Colonic mucosa (tissue), 4 donors: ENCODE measurements at regions not wholly inside any gene's neighbourhood (a gene's known extent, or its start where the extent isn't known, plus 50 kb on each side); places are given as distances from the start of the nearest gene placed in this dataset.

ENCODE experiments used
- DNase-seq: peaks from one replicate; pipeline ENCODE4 v3.0.0-alpha.2; 2020
- H3K27ac ChIP-seq: fragments of 200-600 bp; one replicate; pipeline ENCODE4 v1.8.0; 2021
- H3K27me3 ChIP-seq: fragments of 200-600 bp; one replicate; pipeline ENCODE4 v1.8.0; 2021
- H3K36me3 ChIP-seq: fragments of 200-600 bp; one replicate; pipeline ENCODE4 v1.8.0; 2021
- H3K4me1 ChIP-seq: fragments of 200-600 bp; one replicate; pipeline ENCODE4 v1.8.0; 2021; ENCODE audit warnings: mild to moderate bottlenecking
- H3K4me3 ChIP-seq: fragments of 200-600 bp; one replicate; pipeline ENCODE4 v1.8.0; 2021
- H3K9ac ChIP-seq, 2 donors: one replicate each; pipeline ENCODE4 v1.7.0; 2013; ENCODE audit warnings: control low read depth in 2 of 2, low read depth in 2 of 2, low read length in 2 of 2
- H3K9me3 ChIP-seq: fragments of 200-600 bp; one replicate; pipeline ENCODE4 v1.8.0; 2021
- CTCF ChIP-seq: fragments of 200-600 bp; IDR thresholded peaks from one replicate; pipeline ENCODE4 v1.8.0; 2022; ENCODE audit warnings: antibody characterized with exemption, mild to moderate bottlenecking
- intact Hi-C: fragments of 100-400 bp; cut with DNase I; formaldehyde crosslinking; loops from one replicate; pipeline ENCODE4 v1.14.1; 2022
- donor health status: healthy.
- donor health status: DM: no; HTN: no; CAD: no.
- donor health status: DM: no; HTN: no; CAD: no.

- intact Hi-C loops, result no loop called here
- Histone ChIP-seq H3K9me3 (no peaks in the 10 kb centered on the region), H3K36me3 (no peaks in the 10 kb centered on the region), H3K27me3 (no peaks in the 10 kb centered on the region), H3K4me1 (no peaks in the 10 kb centered on the region), H3K9ac (no peak overlapping the region), H3K4me3 (no peak overlapping the region), H3K27ac (no peak overlapping the region)
- TF ChIP-seq CTCF, result no peak
- no peak for DNase-seq
Measured at GRCh38 chr2:239466755-239467271, 66.0 kb upstream of the HDAC4 start.

- Histone ChIP-seq H3K4me1 (no peaks in the 10 kb centered on the region), H3K36me3 (no peaks in the 10 kb centered on the region), H3K4me3 (no peak overlapping the region), H3K27ac (no peak overlapping the region), H3K9me3 (no peaks in the 10 kb centered on the region), H3K27me3 (no peaks in the 10 kb centered on the region), H3K9ac (no peak overlapping the region)
- TF ChIP-seq CTCF, result no peak
- intact Hi-C loops, result no loop called here
- DNase-seq, result no peak
Measured at GRCh38 chr2:239466061-239466754, 65.4 kb upstream of the HDAC4 start.

- intact Hi-C loops, result no loop called here
- Histone ChIP-seq H3K4me3 (no peak overlapping the region), H3K27ac (no peak overlapping the region), H3K36me3 (no peaks in the 10 kb centered on the region), H3K9me3 (no peaks in the 10 kb centered on the region), H3K27me3 (no peaks in the 10 kb centered on the region), H3K9ac (no peak overlapping the region), H3K4me1 (no peaks in the 10 kb centered on the region)
- DNase-seq, result peak; percentile 58
- no peak for TF ChIP-seq CTCF
Measured at GRCh38 chr2:239465017-239466001, 64.5 kb upstream of the HDAC4 start.

- DNase-seq, result no peak
- no peak for TF ChIP-seq CTCF
- H3K36me3 ChIP-seq, result no peaks in the 10 kb centered on the region
- H3K4me1 ChIP-seq, result no peaks in the 10 kb centered on the region
- no peak overlapping the region for H3K4me3 ChIP-seq
- intact Hi-C loops, result no loop called here
- H3K9me3 ChIP-seq, result no peaks in the 10 kb centered on the region
- no peak overlapping the region for H3K27ac ChIP-seq
- no peak overlapping the region for H3K9ac ChIP-seq
- H3K27me3 ChIP-seq, result no peaks in the 10 kb centered on the region
Measured at GRCh38 chr2:239464166-239465016, 63.6 kb upstream of the HDAC4 start.
